Trophoblast cell (in vitro differentiated cells and primary cell): ENCODE measurements at regions not wholly inside any gene's neighbourhood (a gene's known extent, or its start where the extent isn't known, plus 50 kb on each side); places are given as distances from the start of the nearest gene placed in this dataset.

Source experiments
- DNase-seq, 2 donors: peaks; one replicate each; pipeline ENCODE4 v3.0.0-alpha.2; 2016
- H2AFZ ChIP-seq: 2 replicates; pipeline ENCODE4 v1.6.1; 2013; ENCODE audit warnings: low read length, moderate library complexity, mild to moderate bottlenecking; ENCODE audit not compliant: insufficient read depth, poor library complexity
- H2AK5ac ChIP-seq: 2 replicates; pipeline ENCODE4 v1.6.1; 2013; ENCODE audit warnings: mild to moderate bottlenecking, low read length
- H2BK120ac ChIP-seq: 2 replicates; pipeline ENCODE4 v1.6.1; 2013; ENCODE audit warnings: low read length, mild to moderate bottlenecking, moderate library complexity; ENCODE audit not compliant: insufficient read depth, poor library complexity
- H2BK12ac ChIP-seq: 2 replicates; pipeline ENCODE4 v1.6.1; 2013; ENCODE audit warnings: mild to moderate bottlenecking, low read length, moderate library complexity
- H2BK5ac ChIP-seq: 2 replicates; pipeline ENCODE4 v1.6.1; 2013; ENCODE audit warnings: low read length, low read depth, moderate library complexity, mild to moderate bottlenecking; ENCODE audit not compliant: poor library complexity
- H3K14ac ChIP-seq: 2 replicates; pipeline ENCODE4 v1.6.1; 2013; ENCODE audit warnings: mild to moderate bottlenecking, low read length
- H3K18ac ChIP-seq: 2 replicates; pipeline ENCODE4 v1.6.1; 2013; ENCODE audit warnings: mild to moderate bottlenecking, low read length
- H3K23ac ChIP-seq: 2 replicates; pipeline ENCODE4 v1.6.1; 2013; ENCODE audit warnings: low read length
- H3K27ac ChIP-seq: 2 replicates; pipeline ENCODE4 v1.5.1; 2013; ENCODE audit warnings: low read depth, mild to moderate bottlenecking, inconsistent platforms, low read length, moderate library complexity
- H3K27me3 ChIP-seq: 2 replicates; pipeline ENCODE4 v1.6.1; 2013; ENCODE audit warnings: inconsistent platforms, mild to moderate bottlenecking, low read length, moderate library complexity; ENCODE audit not compliant: insufficient read depth
- H3K36me3 ChIP-seq, 2 experiments: 1 replicate in 1 of 2; 2 replicates in 1 of 2; pipeline ENCODE4 v1.6.1; 2013; ENCODE audit warnings: low read length in 2 of 2, mild to moderate bottlenecking in 2 of 2, moderate library complexity in 1 of 2; ENCODE audit not compliant: insufficient read depth in 2 of 2, control insufficient read depth in 1 of 2
- H3K4ac ChIP-seq: 2 replicates; pipeline ENCODE4 v1.6.1; 2013; ENCODE audit warnings: low read depth, mild to moderate bottlenecking, low read length, moderate library complexity
- H3K4me1 ChIP-seq, 2 experiments: 1 replicate in 1 of 2; 2 replicates in 1 of 2; pipeline ENCODE4 v1.6.1; 2013; ENCODE audit warnings: low read length in 2 of 2, mild to moderate bottlenecking in 2 of 2, moderate library complexity in 1 of 2; ENCODE audit not compliant: insufficient read depth in 2 of 2, control insufficient read depth in 1 of 2
- H3K4me2 ChIP-seq: 2 replicates; pipeline ENCODE4 v1.6.1; 2013; ENCODE audit warnings: inconsistent platforms, mild to moderate bottlenecking, low read length, moderate library complexity
- H3K4me3 ChIP-seq: 2 replicates; pipeline ENCODE4 v1.5.1; 2013; ENCODE audit warnings: mild to moderate bottlenecking, low read depth, low read length, inconsistent platforms
- H3K79me1 ChIP-seq: one replicate; pipeline ENCODE4 v1.6.1; 2013; ENCODE audit warnings: low read length
- H3K79me2 ChIP-seq: 2 replicates; pipeline ENCODE4 v1.6.1; 2013; ENCODE audit warnings: low read length, mild to moderate bottlenecking; ENCODE audit not compliant: control insufficient read depth, insufficient read depth, poor library complexity
- H3K9ac ChIP-seq: 2 replicates; pipeline ENCODE4 v1.6.1; 2013; ENCODE audit warnings: mild to moderate bottlenecking, low read length
- H3K9me3 ChIP-seq: 2 replicates; pipeline ENCODE4 v1.6.1; 2013; ENCODE audit warnings: low read depth, mild to moderate bottlenecking, control low read depth, inconsistent platforms, low read length; ENCODE audit not compliant: insufficient read depth
- H4K12ac ChIP-seq: 2 replicates; pipeline ENCODE4 v1.6.1; 2013; ENCODE audit warnings: low read depth, mild to moderate bottlenecking, low read length, moderate library complexity
- H4K8ac ChIP-seq: 2 replicates; pipeline ENCODE4 v1.6.1; 2013; ENCODE audit warnings: low read depth, mild to moderate bottlenecking, low read length, moderate library complexity
- H4K91ac ChIP-seq: one replicate; pipeline ENCODE4 v1.6.1; 2013; ENCODE audit warnings: low read depth, mild to moderate bottlenecking, low read length, moderate library complexity
- whole genome bisulfite sequencing: extraction: QIAGEN DNeasy Blood & Tissue Kit; methylation state at CpG from one replicate; pipeline ENCODE4 v1.1.7; 2013; ENCODE audit warnings: missing lambda C conversion rate; ENCODE audit not compliant: insufficient read length, insufficient coverage; ENCODE audit errors: extremely low coverage; 5-methylcytosine and 5-hydroxymethylcytosine counted together

GRCh38 chr4:126735294-126736132 lies 897.2 kb upstream of the INTU start:
- Histone ChIP-seq H2AK5ac (no peak overlapping the region), H2BK120ac (no peak overlapping the region), H3K23ac (no peak overlapping the region), H3K9ac (no peak overlapping the region), H3K4me3 (no peak overlapping the region), H3K9me3 (no peaks in the 10 kb centered on the region), H2BK5ac (no peak overlapping the region), H3K27ac (no peak overlapping the region), H3K79me2 (no peaks in the 10 kb centered on the region), H3K4me1 (no peaks in the 10 kb centered on the region), H2BK12ac (no peak overlapping the region), H3K4ac (no peak overlapping the region), H3K36me3 (no peaks in the 10 kb centered on the region), H2AFZ (no peak overlapping the region), H3K14ac (no peak overlapping the region), H3K18ac (no peak overlapping the region), H3K27me3 (no peaks in the 10 kb centered on the region), H4K8ac (no peak overlapping the region), H4K91ac (no peak overlapping the region), H4K12ac (no peak overlapping the region), H3K79me1 (no peaks in the 10 kb centered on the region), H3K4me2 (no peak overlapping the region)
- WGBS, result no CpG with 5 or more reads among the region's 3 CpGs
- DNase-seq, result no peak

GRCh38 chr4:126736133-126736518 lies 896.6 kb upstream of the INTU start:
- Histone ChIP-seq H4K91ac (no peak overlapping the region), H3K27ac (no peak overlapping the region), H2BK5ac (no peak overlapping the region), H4K8ac (no peak overlapping the region), H3K4ac (no peak overlapping the region), H3K79me2 (no peaks in the 10 kb centered on the region), H3K9ac (no peak overlapping the region), H3K27me3 (no peaks in the 10 kb centered on the region), H3K9me3 (no peaks in the 10 kb centered on the region), H4K12ac (no peak overlapping the region), H2BK12ac (no peak overlapping the region), H3K4me3 (no peak overlapping the region), H2BK120ac (no peak overlapping the region), H3K36me3 (no peaks in the 10 kb centered on the region), H3K79me1 (no peaks in the 10 kb centered on the region), H2AK5ac (no peak overlapping the region), H2AFZ (no peak overlapping the region), H3K18ac (no peak overlapping the region), H3K23ac (no peak overlapping the region), H3K4me2 (no peak overlapping the region), H3K14ac (no peak overlapping the region), H3K4me1 (no peaks in the 10 kb centered on the region)
- no peak for DNase-seq
- WGBS, result no CpG with 5 or more reads among the region's 3 CpGs

- Histone ChIP-seq H3K4me2 (no peak overlapping the region), H2AFZ (no peak overlapping the region), H3K14ac (no peak overlapping the region), H3K4me3 (no peak overlapping the region), H3K27me3 (no peaks in the 10 kb centered on the region), H3K27ac (no peak overlapping the region), H3K9me3 (no peaks in the 10 kb centered on the region), H3K18ac (no peak overlapping the region), H3K79me2 (no peaks in the 10 kb centered on the region), H3K9ac (no peak overlapping the region), H3K4ac (no peak overlapping the region), H3K36me3 (no peaks in the 10 kb centered on the region), H3K79me1 (no peaks in the 10 kb centered on the region), H4K12ac (no peak overlapping the region), H4K8ac (no peak overlapping the region), H2BK120ac (no peak overlapping the region), H2AK5ac (no peak overlapping the region), H2BK5ac (no peak overlapping the region), H3K4me1 (no peaks in the 10 kb centered on the region), H4K91ac (no peak overlapping the region), H3K23ac (no peak overlapping the region), H2BK12ac (no peak overlapping the region)
- no CpG with 5 or more reads among the region's 4 CpGs for WGBS
- DNase-seq, result no peak
Observed at GRCh38 chr4:126737899-126738526, 894.7 kb upstream of the INTU start.

GRCh38 chr4:126738527-126738923 lies 894.2 kb upstream of the INTU start:
- Histone ChIP-seq H3K27ac (no peak overlapping the region), H2AFZ (no peak overlapping the region), H2BK12ac (no peak overlapping the region), H3K4me1 (no peaks in the 10 kb centered on the region), H4K12ac (no peak overlapping the region), H3K79me2 (no peaks in the 10 kb centered on the region), H3K4ac (no peak overlapping the region), H4K8ac (no peak overlapping the region), H3K36me3 (no peaks in the 10 kb centered on the region), H3K9ac (no peak overlapping the region), H3K18ac (no peak overlapping the region), H3K14ac (no peak overlapping the region), H2AK5ac (no peak overlapping the region), H3K4me3 (no peak overlapping the region), H4K91ac (no peak overlapping the region), H3K9me3 (no peaks in the 10 kb centered on the region), H2BK5ac (no peak overlapping the region), H3K4me2 (no peak overlapping the region), H3K79me1 (no peaks in the 10 kb centered on the region), H3K27me3 (no peaks in the 10 kb centered on the region), H3K23ac (no peak overlapping the region), H2BK120ac (no peak overlapping the region)
- DNase-seq, result no peak
- no CpG with 5 or more reads among the region's 4 CpGs for WGBS
